ENCODE measurements at regions not wholly inside any gene's neighbourhood (a gene's known extent, or its start where the extent isn't known, plus 50 kb on each side); places are given as distances from the start of the nearest gene placed in this dataset.

DNA sequence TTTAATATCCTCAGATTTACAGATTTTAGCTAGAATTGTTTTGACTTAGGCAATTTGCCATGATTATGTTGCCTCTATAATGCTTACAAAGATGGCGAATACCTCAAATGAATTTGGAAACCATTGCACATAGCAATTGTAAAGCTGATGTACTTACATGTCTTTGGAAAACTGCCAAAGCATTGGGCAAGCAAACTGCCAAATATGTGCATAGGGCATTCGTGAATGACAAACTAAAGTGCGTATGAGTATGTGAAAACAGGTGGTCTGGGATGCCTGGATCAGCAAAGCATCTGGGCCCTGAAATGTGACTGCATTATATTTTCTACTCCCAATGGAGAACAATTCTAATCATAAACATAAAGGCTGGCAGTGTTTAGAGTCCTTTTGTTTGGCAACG, 445.3 kb upstream of the ROBO1 start:
- TF ChIP-seq, protein P1, sequence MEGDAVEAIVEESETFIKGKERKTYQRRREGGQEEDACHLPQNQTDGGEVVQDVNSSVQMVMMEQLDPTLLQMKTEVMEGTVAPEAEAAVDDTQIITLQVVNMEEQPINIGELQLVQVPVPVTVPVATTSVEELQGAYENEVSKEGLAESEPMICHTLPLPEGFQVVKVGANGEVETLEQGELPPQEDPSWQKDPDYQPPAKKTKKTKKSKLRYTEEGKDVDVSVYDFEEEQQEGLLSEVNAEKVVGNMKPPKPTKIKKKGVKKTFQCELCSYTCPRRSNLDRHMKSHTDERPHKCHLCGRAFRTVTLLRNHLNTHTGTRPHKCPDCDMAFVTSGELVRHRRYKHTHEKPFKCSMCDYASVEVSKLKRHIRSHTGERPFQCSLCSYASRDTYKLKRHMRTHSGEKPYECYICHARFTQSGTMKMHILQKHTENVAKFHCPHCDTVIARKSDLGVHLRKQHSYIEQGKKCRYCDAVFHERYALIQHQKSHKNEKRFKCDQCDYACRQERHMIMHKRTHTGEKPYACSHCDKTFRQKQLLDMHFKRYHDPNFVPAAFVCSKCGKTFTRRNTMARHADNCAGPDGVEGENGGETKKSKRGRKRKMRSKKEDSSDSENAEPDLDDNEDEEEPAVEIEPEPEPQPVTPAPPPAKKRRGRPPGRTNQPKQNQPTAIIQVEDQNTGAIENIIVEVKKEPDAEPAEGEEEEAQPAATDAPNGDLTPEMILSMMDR (IDR thresholded peaks at IDR 0.05), result no peak
- TF ChIP-seq POLR2A (IDR thresholded peaks at IDR 0.05), result no peak
